Embryonic facial prominence (tissue), 1 donor: ENCODE measurements at regions not wholly inside any gene's neighbourhood (a gene's known extent, or its start where the extent isn't known, plus 50 kb on each side); places are given as distances from the start of the nearest gene placed in this dataset.
"Not testable (repeated sequence)": the region's sequence is repeated elsewhere in the genome, so short reads cannot be mapped to it uniquely, and the experiment has no call there.

Experiments
- DNase-seq: peaks from one replicate; pipeline ENCODE4 v3.0.0-alpha.2; 2016; ENCODE audit errors: extremely low spot score

- DNase-seq, result no peak
Observed at GRCh38 chr11:44417731-44418455, 108.0 kb upstream of the ALX4 start.

- DNase-seq, result no peak
Observed at GRCh38 chr11:44418456-44418830, 108.5 kb upstream of the ALX4 start.

- no peak for DNase-seq
Observed at GRCh38 chr11:44421090-44421675, 111.2 kb upstream of the ALX4 start.

DNA sequence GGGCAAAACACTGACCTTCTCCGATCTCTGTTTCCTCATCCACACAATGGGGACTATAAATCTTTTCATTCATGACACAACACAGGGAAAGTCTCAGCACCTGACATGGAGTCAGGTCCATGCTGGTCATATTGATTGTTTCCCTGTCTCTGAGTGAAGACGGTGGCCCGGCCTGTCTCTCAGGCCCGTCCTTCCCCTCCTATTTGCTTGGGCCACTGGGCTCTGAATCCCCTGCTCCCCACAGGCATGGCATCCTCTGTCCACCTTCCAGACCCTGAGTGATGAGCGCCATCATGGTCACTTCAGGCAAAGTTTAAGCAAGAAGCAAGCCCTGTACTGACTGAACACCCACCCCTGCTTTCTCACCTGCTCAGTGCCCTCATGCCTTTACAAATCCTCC, 113.3 kb upstream of the ALX4 start:
- no peak for DNase-seq

- DNase-seq, result no peak
Observed at GRCh38 chr11:44424841-44425240, 114.9 kb upstream of the ALX4 start.

DNA sequence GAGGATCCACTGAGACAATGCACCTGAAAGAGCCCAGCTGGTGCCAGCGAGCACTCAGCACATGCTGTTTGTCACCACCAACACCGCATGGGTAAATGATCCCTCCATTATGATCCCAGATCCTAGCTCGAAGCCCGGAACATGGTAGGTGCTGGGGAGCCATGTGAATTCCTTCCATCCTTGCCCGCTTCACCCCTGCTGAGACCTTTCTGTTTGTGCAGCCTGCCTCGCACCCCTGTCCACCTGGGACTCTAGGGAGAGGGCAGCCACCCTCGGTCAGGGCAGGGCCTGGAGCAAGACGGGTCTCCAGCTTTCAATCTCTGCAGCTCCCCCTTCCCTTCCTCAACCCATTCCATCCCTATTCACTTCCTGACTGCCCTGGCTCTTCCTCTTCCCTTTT, 116.2 kb upstream of the ALX4 start:
- DNase-seq, result no peak

DNA sequence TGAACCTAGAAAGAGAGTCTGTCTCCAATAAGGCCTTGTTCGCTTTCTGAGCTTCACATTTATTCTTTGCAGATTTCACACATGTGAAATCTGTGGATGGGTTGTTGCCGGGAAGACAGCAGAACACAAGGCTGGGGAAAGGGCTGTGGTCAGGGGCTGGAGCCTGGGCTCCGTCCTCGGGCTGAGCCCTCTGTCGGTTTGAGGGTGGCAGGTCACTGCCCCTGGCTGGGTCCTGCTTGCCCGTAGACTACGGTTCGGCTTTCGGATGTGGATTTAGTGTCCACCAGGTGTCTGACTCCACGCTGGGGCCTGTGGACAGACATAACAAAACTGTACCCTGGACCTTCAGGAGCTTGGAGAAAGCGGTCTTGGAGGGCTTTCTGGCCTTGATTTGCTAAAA, 117.0 kb upstream of the ALX4 start:
- DNase-seq, result no peak

- DNase-seq, result no peak
Observed at GRCh38 chr11:44427432-44427831, 117.5 kb upstream of the ALX4 start.

DNA sequence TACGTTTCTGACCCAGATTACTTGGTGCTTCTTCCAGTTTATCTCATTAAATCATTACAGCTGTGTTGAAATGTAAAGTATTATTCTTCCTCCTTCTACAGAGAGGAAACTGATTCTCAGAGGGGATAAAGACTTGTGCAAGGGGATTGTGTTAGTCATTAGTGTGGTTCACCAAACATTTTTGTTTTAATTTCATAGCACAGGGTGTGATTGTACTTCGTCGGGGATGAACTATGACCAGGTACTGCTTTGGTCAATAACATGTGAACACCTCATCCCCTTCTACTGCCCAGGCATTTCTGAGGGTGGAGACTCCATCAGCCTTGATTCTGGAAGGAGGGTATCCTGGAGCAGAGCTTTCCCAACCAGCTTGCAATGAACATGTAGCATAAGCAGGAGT, 120.2 kb upstream of the ALX4 start:
- no peak for DNase-seq

- no peak for DNase-seq
Observed at GRCh38 chr11:44434191-44434590, 124.3 kb upstream of the ALX4 start.

DNA sequence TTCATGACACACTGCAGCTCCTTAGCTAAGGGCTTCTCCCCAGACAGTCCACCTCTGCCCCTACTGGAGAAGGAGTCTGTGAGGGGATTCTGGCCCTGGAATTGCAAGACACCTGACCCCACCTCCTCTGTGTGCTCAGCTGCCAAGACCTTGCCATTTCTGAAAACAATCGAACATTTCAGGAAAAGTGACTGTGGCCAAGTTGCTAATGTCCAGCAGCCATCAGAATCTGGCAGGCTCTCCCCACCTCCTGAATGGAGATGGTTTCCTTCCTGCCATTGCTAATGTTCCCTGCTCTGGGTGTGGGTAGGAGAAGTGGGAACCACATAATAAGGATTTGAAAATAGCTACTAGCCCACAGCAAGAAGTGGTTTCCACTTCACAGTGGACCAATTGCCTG, 127.2 kb upstream of the ALX4 start:
- no peak for DNase-seq

DNA sequence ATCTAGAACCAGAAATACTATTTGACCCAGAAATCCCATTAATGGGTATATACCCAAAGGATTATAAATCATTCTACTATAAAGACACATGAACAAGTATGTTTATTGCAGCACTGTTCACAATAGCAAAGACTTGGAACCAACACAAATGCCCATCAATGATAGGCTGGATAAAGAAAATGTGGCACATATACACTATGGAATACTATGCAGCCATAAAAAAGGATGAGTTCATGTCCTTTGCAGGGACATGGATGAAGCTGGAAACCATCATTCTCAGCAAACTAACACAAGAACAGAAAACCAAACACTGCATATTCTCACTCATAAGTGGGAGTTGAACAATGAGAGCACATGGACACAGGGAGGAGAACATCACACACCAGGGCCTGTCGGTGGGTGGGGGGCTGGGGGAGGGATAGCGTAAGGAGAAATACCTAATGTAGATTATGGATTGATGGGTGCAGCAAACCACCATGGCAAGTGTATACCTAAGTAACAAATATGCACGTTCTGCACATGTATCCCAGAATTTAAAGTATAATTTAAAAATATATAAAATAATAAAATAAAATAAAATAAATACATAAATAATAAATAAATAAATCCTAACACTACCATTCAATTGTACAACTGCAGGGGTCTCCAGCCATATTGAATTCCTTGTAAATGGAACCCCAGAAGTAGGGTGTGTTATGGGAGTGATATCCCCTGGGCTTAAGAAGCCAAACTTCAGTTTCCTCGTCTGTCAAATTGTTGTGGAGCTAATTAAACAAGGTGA, 122.4 kb upstream of the CD82 start:
- DNase-seq, result not testable (repeated sequence)

GRCh38 chr11:44443836-44444769, 121.4 kb upstream of the CD82 start:
- DNase-seq, result no peak

DNA sequence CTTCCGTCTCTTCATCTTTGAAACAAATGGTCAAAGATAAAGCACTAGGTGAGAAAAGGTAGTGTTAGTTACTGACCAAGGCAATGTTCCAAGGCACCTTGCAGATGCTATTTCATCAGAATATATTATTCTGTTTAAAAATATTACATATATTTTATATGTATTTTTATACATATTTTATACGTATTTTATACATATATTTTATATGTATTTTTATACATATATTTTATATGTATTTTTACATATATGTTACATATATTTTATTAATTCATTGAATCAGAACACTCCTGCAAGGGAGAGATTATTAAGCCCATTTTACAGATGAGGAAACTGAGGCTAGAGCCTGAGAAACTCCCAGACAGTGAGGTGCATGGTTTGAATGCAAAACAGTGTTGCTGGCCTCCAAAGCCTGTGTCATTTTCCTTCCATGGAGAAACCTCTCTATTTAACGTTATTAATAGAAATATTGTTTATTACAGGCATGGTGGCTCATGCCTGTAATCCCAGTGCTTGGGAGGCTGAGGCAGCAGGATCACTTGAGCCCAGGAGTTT, 120.6 kb upstream of the CD82 start:
- no peak for DNase-seq

- DNase-seq, result no peak
Observed at GRCh38 chr11:44445500-44446365, 119.7 kb upstream of the CD82 start.

GRCh38 chr11:44446366-44446762, 119.1 kb upstream of the CD82 start:
- no peak for DNase-seq

- no peak for DNase-seq
Observed at GRCh38 chr11:44446996-44447771, 118.3 kb upstream of the CD82 start.

GRCh38 chr11:44450295-44450932, 115.0 kb upstream of the CD82 start:
- DNase-seq, result no peak

DNA sequence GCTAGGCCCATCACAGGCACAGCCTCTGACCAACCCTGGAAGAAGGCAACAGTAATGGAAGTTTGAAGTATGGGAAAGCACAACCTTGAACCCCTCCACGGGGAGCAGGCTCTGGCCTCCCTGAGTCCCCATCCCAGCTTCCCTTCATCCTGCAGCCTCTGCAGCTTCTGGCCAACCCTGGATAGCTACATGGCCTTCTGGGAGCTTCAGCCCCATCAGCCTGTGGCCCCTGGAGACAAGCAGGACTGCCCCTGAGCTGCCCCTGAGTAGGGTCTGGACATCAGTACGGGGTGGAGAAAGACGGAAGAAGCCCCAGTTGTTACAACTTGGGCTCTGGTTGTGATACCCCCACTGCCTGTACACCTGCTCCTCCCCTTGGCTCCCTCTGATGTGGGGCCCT, 113.8 kb upstream of the CD82 start:
- DNase-seq, result no peak
